PC-3 (cell line): ENCODE measurements at regions not wholly inside any gene's neighbourhood (a gene's known extent, or its start where the extent isn't known, plus 50 kb on each side); places are given as distances from the start of the nearest gene placed in this dataset.

ENCODE experiments used
- ATAC-seq: fragments of 200-7000 bp; cut with Tn5 transposase; 2 replicates; pipeline ENCODE4 v1.9.1; 2020; ENCODE audit warnings: mild to moderate bottlenecking, moderate library complexity
- BruUV-seq: library from RNA; stranded (reverse); fragments of 400-500 nt; replicated peaks from 2 replicates; lab custom pipeline; 2021; lab: Mats Ljungman, UMichigan
- CTCF ChIA-PET: fragments of 300-600 bp; sonication (Branson Sonifier 250); formaldehyde crosslinking; loops from one replicate; lab custom pipeline; 2022; ENCODE audit warnings: antibody characterized with exemption; lab: Charles Lee
- POLR2A ChIA-PET: fragments of 300-600 bp; sonication (Branson Sonifier 250); formaldehyde crosslinking; loops from one replicate; lab custom pipeline; 2022; ENCODE audit warnings: antibody characterized with exemption; ENCODE audit not compliant: unreplicated experiment; lab: Charles Lee
- DNase-seq: peaks from one replicate; pipeline ENCODE4 v3.0.0-alpha.2; 2015
- H2AFZ ChIP-seq: fragments of 300-600 bp; sonication (generic); 2 replicates; pipeline ENCODE4 v1.6.0; 2016; ENCODE audit warnings: antibody characterized with exemption, low read length
- H3F3A ChIP-seq: fragments of 300-600 bp; sonication (generic); one replicate; pipeline ENCODE4 v1.6.0; 2017; ENCODE audit warnings: antibody characterized with exemption, low read length, control low read depth, mild to moderate bottlenecking; ENCODE audit not compliant: unreplicated experiment
- H3K27ac ChIP-seq: fragments of 300-600 bp; sonication (generic); 2 replicates; pipeline ENCODE4 v1.5.1; 2016; ENCODE audit warnings: mild to moderate bottlenecking, low read length
- H3K27me3 ChIP-seq: fragments of 300-600 bp; sonication (generic); 2 replicates; pipeline ENCODE4 v1.6.1; 2016; ENCODE audit warnings: low read length, mixed read lengths
- H3K36me3 ChIP-seq: fragments of 300-600 bp; sonication (generic); 2 replicates; pipeline ENCODE4 v1.6.1; 2016; ENCODE audit warnings: low read depth, mixed run types, low read length, mixed read lengths
- H3K4me1 ChIP-seq: fragments of 300-600 bp; sonication (generic); 2 replicates; pipeline ENCODE4 v1.5.1; 2016; ENCODE audit warnings: low read length; ENCODE audit not compliant: insufficient read depth
- H3K4me2 ChIP-seq: fragments of 300-600 bp; sonication (generic); 2 replicates; pipeline ENCODE4 v1.6.0; 2016; ENCODE audit warnings: low read length
- H3K4me3 ChIP-seq: fragments of 300-600 bp; sonication (generic); 2 replicates; pipeline ENCODE4 v1.5.1; 2016; ENCODE audit warnings: mild to moderate bottlenecking, low read length, mixed read lengths
- H3K79me2 ChIP-seq: fragments of 300-600 bp; sonication (generic); 2 replicates; pipeline ENCODE4 v1.6.1; 2017; ENCODE audit warnings: low read length, mixed read lengths
- H3K9ac ChIP-seq: fragments of 300-600 bp; sonication (generic); 2 replicates; pipeline ENCODE4 v1.6.0; 2016; ENCODE audit warnings: mild to moderate bottlenecking, low read length
- H3K9me2 ChIP-seq: fragments of 300-600 bp; sonication (generic); replicated peaks from 2 replicates; pipeline ENCODE4 v1.6.1; 2016; ENCODE audit warnings: mixed run types, low read length, mixed read lengths
- H3K9me3 ChIP-seq: fragments of 300-600 bp; sonication (generic); 2 replicates; pipeline ENCODE4 v1.6.1; 2016; ENCODE audit warnings: low read length, mixed read lengths
- H4K20me1 ChIP-seq: fragments of 300-600 bp; sonication (generic); 2 replicates; pipeline ENCODE4 v1.6.1; 2016; ENCODE audit warnings: low read length, mixed read lengths
- EZH2 ChIP-seq: fragments of 300-600 bp; sonication (generic); IDR thresholded peaks from one replicate; pipeline ENCODE4 v1.6.1; 2017; ENCODE audit warnings: antibody characterized with exemption, mild to moderate bottlenecking, low read length; ENCODE audit not compliant: unreplicated experiment
- EZH2phosphoT487 ChIP-seq: fragments of 300-600 bp; sonication (generic); IDR thresholded peaks from 2 replicates; pipeline ENCODE4 v1.6.1; 2018; ENCODE audit warnings: mild to moderate bottlenecking, antibody characterized with exemption, low read length, borderline replicate concordance
- intact Hi-C: fragments of 100-400 bp; cut with micrococcal nuclease; formaldehyde crosslinking; loops from 2 replicates; pipeline ENCODE4 v1.9.0; 2023
- TF ChIP-seq, protein P1 (sequence below): fragments of 300-600 bp; sonication (generic); conservative IDR thresholded peaks from 2 replicates; pipeline ENCODE4 v1.5.1; 2017; ENCODE audit warnings: antibody characterized with exemption, low read depth, mild to moderate bottlenecking, low read length

DNA sequence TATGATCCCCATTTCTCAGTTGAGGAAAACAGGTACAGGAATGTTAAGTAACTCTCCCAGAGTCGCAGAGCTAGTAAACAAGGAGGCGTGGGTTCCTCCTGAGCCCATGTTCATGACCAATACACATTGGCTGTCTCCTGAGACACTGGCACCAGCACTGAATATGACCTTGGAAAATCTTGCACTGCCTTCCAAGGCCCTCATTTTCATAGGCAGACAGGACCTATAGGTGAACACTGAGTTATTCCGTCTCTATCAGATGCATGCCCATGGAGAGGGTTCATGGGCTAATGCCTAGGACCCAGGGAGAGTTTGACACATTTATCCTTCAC is 504.8 kb downstream of the RFC3 start:
- Histone ChIP-seq H3K4me1 (no peaks in the 10 kb centered on the region), H3K9me2 (no peaks in the 10 kb centered on the region), H2AFZ (no peak overlapping the region), H3K4me3 (no peak overlapping the region), H3K9ac (no peak overlapping the region), H3K4me2 (no peak overlapping the region), H3K79me2 (no peaks in the 10 kb centered on the region), H3F3A (no peaks in the 10 kb centered on the region), H3K27me3 (no peaks in the 10 kb centered on the region), H3K27ac (no peak overlapping the region), H3K9me3 (no peaks in the 10 kb centered on the region), H3K36me3 (no peaks in the 10 kb centered on the region), H4K20me1 (no peaks in the 10 kb centered on the region)
- intact Hi-C loops = no loop called here
- TF ChIP-seq EZH2 = no peak
- TF ChIP-seq, protein P1, sequence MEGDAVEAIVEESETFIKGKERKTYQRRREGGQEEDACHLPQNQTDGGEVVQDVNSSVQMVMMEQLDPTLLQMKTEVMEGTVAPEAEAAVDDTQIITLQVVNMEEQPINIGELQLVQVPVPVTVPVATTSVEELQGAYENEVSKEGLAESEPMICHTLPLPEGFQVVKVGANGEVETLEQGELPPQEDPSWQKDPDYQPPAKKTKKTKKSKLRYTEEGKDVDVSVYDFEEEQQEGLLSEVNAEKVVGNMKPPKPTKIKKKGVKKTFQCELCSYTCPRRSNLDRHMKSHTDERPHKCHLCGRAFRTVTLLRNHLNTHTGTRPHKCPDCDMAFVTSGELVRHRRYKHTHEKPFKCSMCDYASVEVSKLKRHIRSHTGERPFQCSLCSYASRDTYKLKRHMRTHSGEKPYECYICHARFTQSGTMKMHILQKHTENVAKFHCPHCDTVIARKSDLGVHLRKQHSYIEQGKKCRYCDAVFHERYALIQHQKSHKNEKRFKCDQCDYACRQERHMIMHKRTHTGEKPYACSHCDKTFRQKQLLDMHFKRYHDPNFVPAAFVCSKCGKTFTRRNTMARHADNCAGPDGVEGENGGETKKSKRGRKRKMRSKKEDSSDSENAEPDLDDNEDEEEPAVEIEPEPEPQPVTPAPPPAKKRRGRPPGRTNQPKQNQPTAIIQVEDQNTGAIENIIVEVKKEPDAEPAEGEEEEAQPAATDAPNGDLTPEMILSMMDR = no peak
- no peak for TF ChIP-seq EZH2phosphoT487
- ChIA-PET POLR2A (no interaction called here), CTCF (no interaction called here)
- no peak for ATAC-seq
- DNase-seq = no peak
- BruUV-seq = no TSS peak

DNA sequence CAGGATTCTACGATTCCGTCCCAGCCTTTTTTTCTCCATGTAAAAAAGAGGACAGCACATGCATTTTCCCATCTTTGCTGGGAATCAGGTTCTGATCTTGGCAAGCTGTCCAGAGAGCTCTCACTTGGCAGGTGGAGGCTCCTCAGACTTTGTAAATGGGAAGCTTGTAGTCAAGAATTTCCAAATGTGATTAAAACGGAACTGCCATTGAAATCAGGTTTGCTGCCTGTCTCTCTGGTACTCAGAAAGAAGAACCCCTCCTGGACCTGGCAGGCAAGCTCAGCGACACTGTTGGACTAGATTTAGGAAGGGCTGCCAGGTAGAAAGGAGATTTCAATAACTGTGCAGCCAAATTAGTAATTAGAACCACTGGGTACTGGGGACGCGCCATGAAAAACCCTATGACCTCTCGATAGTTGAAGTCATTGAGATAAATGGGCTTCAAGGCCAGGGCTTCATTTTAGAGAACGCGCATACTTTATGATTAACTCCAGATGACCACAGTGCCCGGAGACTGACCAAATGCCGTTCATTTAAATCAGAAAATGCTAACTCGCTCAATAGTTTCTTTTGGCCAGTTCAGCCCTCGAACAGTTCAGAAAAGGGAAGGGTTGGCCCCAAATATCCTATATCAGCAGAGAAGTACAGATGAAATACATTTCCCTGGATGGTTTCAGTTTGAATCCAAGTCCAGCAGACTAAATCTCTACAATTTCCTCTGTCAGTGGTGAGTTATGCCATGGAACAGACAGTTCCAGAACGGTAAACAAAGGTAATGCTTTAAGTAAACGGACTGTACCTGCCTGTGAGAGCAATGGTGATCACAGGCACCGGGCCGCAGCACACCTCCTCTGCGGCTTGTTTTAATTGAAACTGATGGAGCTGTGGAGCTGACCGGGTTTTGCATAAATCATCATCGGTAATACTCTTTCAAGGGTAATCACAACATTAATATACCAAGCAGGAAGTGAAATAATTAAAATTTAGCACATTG is 517.4 kb downstream of the RFC3 start:
- no TSS peak for BruUV-seq
- TF ChIP-seq EZH2 (no peak), EZH2phosphoT487 (no peak)
- TF ChIP-seq, protein P1 = no peak
- no peak overlapping the region for H3K9ac ChIP-seq
- CTCF ChIA-PET = no interaction called here
- H3F3A ChIP-seq = no peaks in the 10 kb centered on the region
- ATAC-seq (no peak), DNase-seq (no peak)
- no peak overlapping the region for H3K27ac ChIP-seq
- H3K9me3 ChIP-seq = no peaks in the 10 kb centered on the region
- no peak overlapping the region for H2AFZ ChIP-seq
- H3K27me3 ChIP-seq = no peaks in the 10 kb centered on the region
- H4K20me1 ChIP-seq = no peaks in the 10 kb centered on the region
- H3K79me2 ChIP-seq = no peaks in the 10 kb centered on the region
- intact Hi-C loops = no loop called here
- POLR2A ChIA-PET = no interaction called here
- 0 out of 2 replicates have a peak, but pooled peaks cover 3% of the 10 kb centered on the region for H3K9me2 ChIP-seq
- H3K4me3 ChIP-seq = no peak overlapping the region
- H3K4me2 ChIP-seq = no peak overlapping the region
- H3K36me3 ChIP-seq = no peaks in the 10 kb centered on the region
- peaks cover 6% of the 10 kb centered on the region for H3K4me1 ChIP-seq

DNA sequence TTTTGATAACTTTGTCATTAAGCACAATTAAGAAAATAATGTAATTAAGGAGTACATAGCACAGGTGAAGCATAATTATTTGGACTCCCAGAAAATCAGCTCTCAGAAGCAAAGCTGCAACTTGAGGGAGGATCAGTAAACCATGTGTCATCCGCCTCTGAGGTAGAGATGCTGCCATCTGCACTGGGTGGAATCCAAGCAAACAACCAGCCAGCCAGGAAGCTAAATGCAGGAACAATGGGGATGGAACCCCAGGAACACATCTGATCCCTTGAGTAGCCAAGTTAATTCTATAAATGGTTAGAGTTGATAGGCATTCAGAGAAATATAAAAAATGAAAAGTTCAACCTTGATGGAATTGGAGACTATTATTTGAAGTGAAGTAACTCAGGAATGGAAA is 520.2 kb downstream of the RFC3 start:
- H3K9me2 ChIP-seq = 0 out of 2 replicates have a peak, but pooled peaks cover 3% of the 10 kb centered on the region
- ATAC-seq (no peak), DNase-seq (no peak)
- no peaks in the 10 kb centered on the region for H3K79me2 ChIP-seq
- TF ChIP-seq EZH2phosphoT487 (no peak), EZH2 (no peak)
- TF ChIP-seq, protein P1 = no peak
- ChIA-PET POLR2A (no interaction called here), CTCF (no interaction called here)
- H3K9me3 ChIP-seq = no peaks in the 10 kb centered on the region
- H3K27me3 ChIP-seq = no peaks in the 10 kb centered on the region
- BruUV-seq = no TSS peak
- H3K27ac ChIP-seq = no peak overlapping the region
- no peak overlapping the region for H3K4me2 ChIP-seq
- intact Hi-C loops = no loop called here
- H3K36me3 ChIP-seq = no peaks in the 10 kb centered on the region
- H3K4me3 ChIP-seq = no peak overlapping the region
- H3K4me1 ChIP-seq = peaks cover 17% of the 10 kb centered on the region
- no peak overlapping the region for H2AFZ ChIP-seq
- H3K9ac ChIP-seq = no peak overlapping the region
- H4K20me1 ChIP-seq = no peaks in the 10 kb centered on the region
- H3F3A ChIP-seq = no peaks in the 10 kb centered on the region
